ENCODE measurements at regions not wholly inside any gene's neighbourhood (a gene's known extent, or its start where the extent isn't known, plus 50 kb on each side); places are given as distances from the start of the nearest gene placed in this dataset.

GRCh38 chr2:212732860-212733259 lies 194.3 kb upstream of the ERBB4 start (continued):
- TF ChIP-seq REST (IDR thresholded peaks at IDR 0.05; ENCODE audit: low read depth, low read length) (no peak), NRF1 (IDR thresholded peaks at IDR 0.05; ENCODE audit: low read depth, low read length) (no peak), NFIC (IDR thresholded peaks at IDR 0.05; ENCODE audit: borderline replicate concordance) (no peak), RFX5 (IDR thresholded peaks at IDR 0.05; ENCODE audit: low read length) (no peak), GABPA (IDR thresholded peaks at IDR 0.05; ENCODE audit: low read depth) (no peak), PBX3 (IDR thresholded peaks at IDR 0.05) (no peak), CHD2 (IDR thresholded peaks at IDR 0.05; ENCODE audit: low read length, partially characterized antibody) (no peak), RXRA (IDR thresholded peaks at IDR 0.05; ENCODE audit: borderline replicate concordance, low read depth) (no peak)

- Histone ChIP-seq H4K20me1 (ENCODE audit: insufficient read depth) (no peaks in the 10 kb centered on the region), H3F3A (replicated peaks; ENCODE audit: insufficient read depth) (no peaks in the 10 kb centered on the region), H3K4me2 (no peak overlapping the region), H3K27me3 (ENCODE audit: insufficient read depth) (no peaks in the 10 kb centered on the region), H3K4me1 (ENCODE audit: control insufficient read depth in 1 of 2, insufficient read depth in 2 of 2, low read depth in 1 of 2, low read length in 1 of 2) (no peaks in the 10 kb centered on the region), H3K9me2 (no peaks in the 10 kb centered on the region), H2AFZ (ENCODE audit: low read depth) (no peak overlapping the region), H3K36me3 (replicated peaks in 1 of 2; ENCODE audit: control insufficient read depth in 1 of 2, insufficient read depth in 2 of 2, low read length in 1 of 2) (no peaks in the 10 kb centered on the region), H3K9me3 (no peaks in the 10 kb centered on the region), H3K4me3 (ENCODE audit: low read depth in 2 of 2, low read length in 1 of 2) (no peak overlapping the region), H3K79me2 (ENCODE audit: insufficient read depth) (no peaks in the 10 kb centered on the region), H3K9ac (no peak overlapping the region), H3K27ac (ENCODE audit: low read depth in 2 of 2, low read length in 1 of 2) (no peak overlapping the region)
- ChIA-PET CTCF (interaction anchor here (1.2 to 1.6 kb wide), 2 partner anchors 46 to 117 kb away, joined by 3 read pairs; no protein-coding TSS in a partner anchor), POLR2A (no interaction called here)
- no peak for DNase-seq
- no peak for TF ChIP-seq NFIC (IDR thresholded peaks at IDR 0.05; ENCODE audit: borderline replicate concordance)
- no peak for TF ChIP-seq MAX (IDR thresholded peaks at IDR 0.05; ENCODE audit: low read depth)
- no peak for TF ChIP-seq POLR2AphosphoS5 (IDR thresholded peaks at IDR 0.05; ENCODE audit: low read depth, low read length)
- WGBS (ENCODE audit: low lambda C conversion rate), result 26% methylated on average over 2 of the region's 2 CpGs
Observed at GRCh38 chr2:212730994-212731393, 192.4 kb upstream of the ERBB4 start.

GRCh38 chr2:212728717-212729116 lies 190.1 kb upstream of the ERBB4 start:
- no peak overlapping the region for H3K4me3 ChIP-seq (ENCODE audit: low read depth in 2 of 2, low read length in 1 of 2)
- H3F3A ChIP-seq (replicated peaks; ENCODE audit: insufficient read depth), result no peaks in the 10 kb centered on the region
- no peak overlapping the region for H3K4me2 ChIP-seq
- no peaks in the 10 kb centered on the region for H3K9me3 ChIP-seq
- WGBS (ENCODE audit: low lambda C conversion rate), result 55% methylated on average over 1 of the region's 1 CpG
- no peak overlapping the region for H3K27ac ChIP-seq (ENCODE audit: low read depth in 2 of 2, low read length in 1 of 2)
- ChIA-PET POLR2A (no interaction called here), CTCF (no interaction called here)
- no peaks in the 10 kb centered on the region for H3K9me2 ChIP-seq
- H3K36me3 ChIP-seq (replicated peaks in 1 of 2; ENCODE audit: control insufficient read depth in 1 of 2, insufficient read depth in 2 of 2, low read length in 1 of 2), result no peaks in the 10 kb centered on the region
- no peak overlapping the region for H3K9ac ChIP-seq
- no peaks in the 10 kb centered on the region for H3K27me3 ChIP-seq (ENCODE audit: insufficient read depth)
- DNase-seq, result no peak
- no peaks in the 10 kb centered on the region for H3K79me2 ChIP-seq (ENCODE audit: insufficient read depth)
- H4K20me1 ChIP-seq (ENCODE audit: insufficient read depth), result no peaks in the 10 kb centered on the region
- no peaks in the 10 kb centered on the region for H3K4me1 ChIP-seq (ENCODE audit: control insufficient read depth in 1 of 2, insufficient read depth in 2 of 2, low read depth in 1 of 2, low read length in 1 of 2)
- H2AFZ ChIP-seq (ENCODE audit: low read depth), result no peak overlapping the region
- TF ChIP-seq YY1 (IDR thresholded peaks at IDR 0.05; ENCODE audit: low read depth) (no peak), RXRA (IDR thresholded peaks at IDR 0.05; ENCODE audit: borderline replicate concordance, low read depth) (no peak), SIN3A (IDR thresholded peaks at IDR 0.05; ENCODE audit: borderline replicate concordance, low read depth, low read length) (no peak), TAF1 (IDR thresholded peaks at IDR 0.05; ENCODE audit: borderline replicate concordance, low read depth, low read length) (no peak), FOSL2 (IDR thresholded peaks at IDR 0.05; ENCODE audit: borderline replicate concordance, low read depth) (no peak), JUND (IDR thresholded peaks at IDR 0.05) (no peak), IRF3 (IDR thresholded peaks at IDR 0.05; ENCODE audit: low read depth, low read length) (no peak), CTCF (IDR thresholded peaks at IDR 0.05) (no peak), MXI1 (IDR thresholded peaks at IDR 0.05; ENCODE audit: low read depth, low read length) (no peak), RAD21 (IDR thresholded peaks at IDR 0.05; ENCODE audit: low read length) (no peak), GATA2 (CRISPR knock-in tag; IDR thresholded peaks at IDR 0.05) (no peak)
